K562 (cell line): ENCODE measurements at regions not wholly inside any gene's neighbourhood (a gene's known extent, or its start where the extent isn't known, plus 50 kb on each side); places are given as distances from the start of the nearest gene placed in this dataset.

ENCODE experiments used
- ATAC-seq: fragments of 200-7000 bp; cut with Tn5 transposase; 3 replicates; pipeline ENCODE4 v1.9.1; 2020; ENCODE audit warnings: moderate library complexity
- BruUV-seq: library from RNA; stranded (reverse); fragments of 400-500 nt; replicated peaks from 2 replicates; lab custom pipeline; 2021; lab: Mats Ljungman, UMichigan
- CTCF ChIA-PET: fragments of 300-600 bp; formaldehyde crosslinking; extraction: SDS; loops from one replicate; lab custom pipeline; 2021; ENCODE audit warnings: low intra/inter-chr PET ratio; lab: Yijun Ruan, JAX
- POLR2A ChIA-PET: fragments of 300-600, 350-650 bp; sonication (Branson Sonifier 250); formaldehyde crosslinking; extraction: SDS; loops from one replicate; lab custom pipeline; 2021; ENCODE audit warnings: antibody characterized with exemption, inconsistent platforms; lab: Yijun Ruan, JAX
- DNase-seq, 4 experiments: peaks; one replicate each; pipeline versions ENCODE4 v3.0.0 to v3.0.0-alpha.2; 2011 to 2018; ENCODE audit warnings: low spot score in 3 of 4, mixed read lengths in 3 of 4; ENCODE audit errors: extremely low read depth in 1 of 4
- FAIRE-seq: peaks from 2 replicates; lab custom pipeline; 2011; peaks lifted over from hg19 to GRCh38; lab: Jason Lieb, UNC
- H2AFZ ChIP-seq: 2 replicates; pipeline ENCODE4 v1.6.0; 2011; ENCODE audit warnings: low read depth, low read length, control low read depth, inconsistent platforms
- H3K27ac ChIP-seq: fragments of 200-600 bp; 3 replicates; pipeline ENCODE4 v1.8.0; 2011; ENCODE audit warnings: low read depth, mild to moderate bottlenecking, control low read depth, inconsistent platforms, low read length, moderate library complexity, mixed read lengths; ENCODE audit errors: extremely low read depth
- H3K27me3 ChIP-seq, 2 experiments: fragments of 300-600 bp in 1 of 2; 2 replicates in 1 of 2; 3 replicates in 1 of 2; pipeline versions ENCODE4 v1.6.0 to v1.8.0; 2011; ENCODE audit warnings: inconsistent platforms in 2 of 2, low read length in 2 of 2, mild to moderate bottlenecking in 1 of 2, mixed read lengths in 1 of 2, moderate library complexity in 1 of 2; ENCODE audit not compliant: control insufficient read depth in 2 of 2, insufficient read depth in 2 of 2
- H3K36me3 ChIP-seq: fragments of 300-600 bp; 3 replicates; pipeline ENCODE4 v1.8.0; 2011; ENCODE audit warnings: mild to moderate bottlenecking, low read length, inconsistent platforms; ENCODE audit not compliant: control insufficient read depth, insufficient read depth
- H3K4me1 ChIP-seq, 2 experiments: fragments of 200-600 bp in 1 of 2; replicated peaks in 1 of 2; 2 replicates in 1 of 2; 3 replicates in 1 of 2; pipeline versions ENCODE4 v1.5.1 to v1.8.0; 2011; ENCODE audit warnings: inconsistent platforms in 2 of 2, low read length in 2 of 2, mild to moderate bottlenecking in 1 of 2, mixed read lengths in 1 of 2, moderate library complexity in 1 of 2; ENCODE audit not compliant: control insufficient read depth in 2 of 2, insufficient read depth in 2 of 2
- H3K4me2 ChIP-seq: 2 replicates; pipeline ENCODE4 v1.6.1; 2011; ENCODE audit warnings: low read length, control low read depth, inconsistent platforms, mixed read lengths; ENCODE audit not compliant: insufficient read depth
- H3K4me3 ChIP-seq: fragments of 200-600 bp; sonication (generic), shearing (Covaris generic); 2 replicates; pipeline ENCODE4 v1.5.1; 2016; ENCODE audit warnings: control low read depth, inconsistent platforms
- H3K79me2 ChIP-seq: fragments of 200-600 bp; 3 replicates; pipeline ENCODE4 v1.8.0; 2011; ENCODE audit warnings: low read length, inconsistent platforms; ENCODE audit not compliant: control insufficient read depth, insufficient read depth
- H3K9ac ChIP-seq, 2 experiments: 2 replicates each; pipeline versions ENCODE4 v1.6.0 to v1.6.1; 2011; ENCODE audit warnings: low read depth in 2 of 2, low read length in 2 of 2, control low read depth in 1 of 2, inconsistent platforms in 1 of 2, mild to moderate bottlenecking in 1 of 2, mixed read lengths in 1 of 2; ENCODE audit not compliant: insufficient read depth in 1 of 2
- H3K9me1 ChIP-seq: one replicate; pipeline ENCODE4 v1.6.0; 2011; ENCODE audit warnings: inconsistent platforms, mild to moderate bottlenecking, low read length, moderate library complexity; ENCODE audit not compliant: control insufficient read depth, insufficient read depth
- H3K9me3 ChIP-seq: replicated peaks from 2 replicates; pipeline ENCODE4 v1.5.1; 2011; ENCODE audit warnings: low read depth, low read length, inconsistent platforms; ENCODE audit not compliant: control insufficient read depth, insufficient read depth
- H4K20me1 ChIP-seq: replicated peaks from 2 replicates; pipeline ENCODE4 v1.6.1; 2011; ENCODE audit warnings: low read length, inconsistent platforms, mixed read lengths; ENCODE audit not compliant: control insufficient read depth, insufficient read depth
- ETV6 ChIP-seq, 3 experiments: fragments of 150-350 bp in 1 of 3; sonication (generic) in 1 of 3; formaldehyde crosslinking in 1 of 3; IDR thresholded peaks; 2 replicates each; pipeline versions ENCODE4 v1.6.1 to v1.8.0; 2014 to 2022; ENCODE audit warnings: borderline replicate concordance in 2 of 3, low read depth in 2 of 3, antibody characterized with exemption in 1 of 3, low read length in 1 of 3, mild to moderate bottlenecking in 1 of 3, missing genetic modification reagents in 1 of 3
- WGBS: fragments of 100-300 bp; shearing (Covaris generic); methylation state at CpG from one replicate; pipeline ENCODE4 v1.1.6; 2016; ENCODE audit warnings: low coverage, mixed read lengths; ENCODE audit not compliant: insufficient coverage; ENCODE audit errors: missing lambda C conversion rate; 5-methylcytosine and 5-hydroxymethylcytosine counted together
- in situ Hi-C: fragments of 300-500 bp; cut with MboI; formaldehyde crosslinking; loops from 4 replicates; pipeline ENCODE4 v1.15.0; 2018; ENCODE audit warnings: inconsistent platforms, mixed read lengths
- intact Hi-C: fragments of 100-400 bp; cut with micrococcal nuclease; formaldehyde crosslinking; loops from 2 replicates; pipeline ENCODE4 v1.14.2; 2022
- TF ChIP-seq, protein P1 (sequence below): sonication (generic); formaldehyde crosslinking; IDR thresholded peaks from 2 replicates; pipeline ENCODE4 v1.8.0; 2023; ENCODE audit warnings: mild to moderate bottlenecking, missing genetic modification reagents
- TF ChIP-seq, protein P2 (sequence below): fragments of 450-650 bp; IDR thresholded peaks from 2 replicates; pipeline ENCODE4 v1.6.1; 2016; ENCODE audit warnings: missing biosample characterization, missing genetic modification characterization

DNA sequence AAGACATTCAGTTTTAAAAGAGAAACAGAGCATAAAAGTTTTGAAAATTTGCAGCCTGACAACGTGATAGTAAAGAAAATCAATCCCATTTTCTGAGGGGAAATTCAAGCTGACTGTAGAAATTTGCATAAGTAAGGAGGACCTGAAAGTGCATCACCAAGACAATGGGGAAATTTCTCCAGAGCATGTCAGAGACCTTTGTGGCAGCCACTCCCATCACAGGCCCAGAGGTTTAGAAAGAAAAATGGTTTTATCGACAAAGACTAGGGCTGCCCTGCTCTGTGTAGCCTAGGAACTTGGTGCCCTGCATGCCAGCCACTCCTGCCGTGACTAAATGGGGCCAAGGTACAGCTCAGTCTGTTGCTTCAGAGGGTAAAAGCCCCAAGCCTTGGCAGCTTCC, 1640.2 kb upstream of the PRMT6 start:
- no peak overlapping the region for H3K27ac ChIP-seq
- in situ Hi-C loops (no loop called here), intact Hi-C loops (no loop called here)
- ATAC-seq (no peak), FAIRE-seq (no peak), DNase-seq (no peak)
- TF ChIP-seq, protein P1, sequence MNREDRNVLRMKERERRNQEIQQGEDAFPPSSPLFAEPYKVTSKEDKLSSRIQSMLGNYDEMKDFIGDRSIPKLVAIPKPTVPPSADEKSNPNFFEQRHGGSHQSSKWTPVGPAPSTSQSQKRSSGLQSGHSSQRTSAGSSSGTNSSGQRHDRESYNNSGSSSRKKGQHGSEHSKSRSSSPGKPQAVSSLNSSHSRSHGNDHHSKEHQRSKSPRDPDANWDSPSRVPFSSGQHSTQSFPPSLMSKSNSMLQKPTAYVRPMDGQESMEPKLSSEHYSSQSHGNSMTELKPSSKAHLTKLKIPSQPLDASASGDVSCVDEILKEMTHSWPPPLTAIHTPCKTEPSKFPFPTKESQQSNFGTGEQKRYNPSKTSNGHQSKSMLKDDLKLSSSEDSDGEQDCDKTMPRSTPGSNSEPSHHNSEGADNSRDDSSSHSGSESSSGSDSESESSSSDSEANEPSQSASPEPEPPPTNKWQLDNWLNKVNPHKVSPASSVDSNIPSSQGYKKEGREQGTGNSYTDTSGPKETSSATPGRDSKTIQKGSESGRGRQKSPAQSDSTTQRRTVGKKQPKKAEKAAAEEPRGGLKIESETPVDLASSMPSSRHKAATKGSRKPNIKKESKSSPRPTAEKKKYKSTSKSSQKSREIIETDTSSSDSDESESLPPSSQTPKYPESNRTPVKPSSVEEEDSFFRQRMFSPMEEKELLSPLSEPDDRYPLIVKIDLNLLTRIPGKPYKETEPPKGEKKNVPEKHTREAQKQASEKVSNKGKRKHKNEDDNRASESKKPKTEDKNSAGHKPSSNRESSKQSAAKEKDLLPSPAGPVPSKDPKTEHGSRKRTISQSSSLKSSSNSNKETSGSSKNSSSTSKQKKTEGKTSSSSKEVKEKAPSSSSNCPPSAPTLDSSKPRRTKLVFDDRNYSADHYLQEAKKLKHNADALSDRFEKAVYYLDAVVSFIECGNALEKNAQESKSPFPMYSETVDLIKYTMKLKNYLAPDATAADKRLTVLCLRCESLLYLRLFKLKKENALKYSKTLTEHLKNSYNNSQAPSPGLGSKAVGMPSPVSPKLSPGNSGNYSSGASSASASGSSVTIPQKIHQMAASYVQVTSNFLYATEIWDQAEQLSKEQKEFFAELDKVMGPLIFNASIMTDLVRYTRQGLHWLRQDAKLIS = no peak
- TF ChIP-seq ETV6 (IDR thresholded peaks at IDR 0.05; ENCODE audit: borderline replicate concordance in 1 of 2, low read depth in 2 of 2, low read length in 1 of 2) (no peak), ETV6 (CRISPR knock-in tag; IDR thresholded peaks at IDR 0.05; ENCODE audit: borderline replicate concordance) (no peak)
- TF ChIP-seq, protein P2, sequence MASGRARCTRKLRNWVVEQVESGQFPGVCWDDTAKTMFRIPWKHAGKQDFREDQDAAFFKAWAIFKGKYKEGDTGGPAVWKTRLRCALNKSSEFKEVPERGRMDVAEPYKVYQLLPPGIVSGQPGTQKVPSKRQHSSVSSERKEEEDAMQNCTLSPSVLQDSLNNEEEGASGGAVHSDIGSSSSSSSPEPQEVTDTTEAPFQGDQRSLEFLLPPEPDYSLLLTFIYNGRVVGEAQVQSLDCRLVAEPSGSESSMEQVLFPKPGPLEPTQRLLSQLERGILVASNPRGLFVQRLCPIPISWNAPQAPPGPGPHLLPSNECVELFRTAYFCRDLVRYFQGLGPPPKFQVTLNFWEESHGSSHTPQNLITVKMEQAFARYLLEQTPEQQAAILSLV (tag) = no peak
- H3K9me3 ChIP-seq = no peaks in the 10 kb centered on the region
- WGBS = 0% methylated on average over 3 of the region's 3 CpGs
- no peaks in the 10 kb centered on the region for H3K9me1 ChIP-seq
- H3K4me1 ChIP-seq = no peaks in the 10 kb centered on the region
- H3K4me2 ChIP-seq = no peak overlapping the region
- H3K27me3 ChIP-seq = no peaks in the 10 kb centered on the region
- ChIA-PET CTCF (no interaction called here), POLR2A (no interaction called here)
- no peak overlapping the region for H3K4me3 ChIP-seq
- no peaks in the 10 kb centered on the region for H4K20me1 ChIP-seq
- no peak overlapping the region for H3K9ac ChIP-seq
- no peaks in the 10 kb centered on the region for H3K36me3 ChIP-seq
- BruUV-seq = no TSS peak
- no peak overlapping the region for H2AFZ ChIP-seq
- H3K79me2 ChIP-seq = no peaks in the 10 kb centered on the region
